ENCODE measurements at regions not wholly inside any gene's neighbourhood (a gene's known extent, or its start where the extent isn't known, plus 50 kb on each side); places are given as distances from the start of the nearest gene placed in this dataset.

GRCh38 chr5:124279146-124279876 lies 467.1 kb downstream of the ZNF608 start (continued):
- TF ChIP-seq SP1 (IDR thresholded peaks at IDR 0.05; ENCODE audit: low read depth, low read length): no peak
- no peak for TF ChIP-seq POLR2A (IDR thresholded peaks at IDR 0.05; ENCODE audit: control extremely low read depth in 1 of 2, low read depth in 2 of 2, low read length in 2 of 2)
- TF ChIP-seq, protein P1, sequence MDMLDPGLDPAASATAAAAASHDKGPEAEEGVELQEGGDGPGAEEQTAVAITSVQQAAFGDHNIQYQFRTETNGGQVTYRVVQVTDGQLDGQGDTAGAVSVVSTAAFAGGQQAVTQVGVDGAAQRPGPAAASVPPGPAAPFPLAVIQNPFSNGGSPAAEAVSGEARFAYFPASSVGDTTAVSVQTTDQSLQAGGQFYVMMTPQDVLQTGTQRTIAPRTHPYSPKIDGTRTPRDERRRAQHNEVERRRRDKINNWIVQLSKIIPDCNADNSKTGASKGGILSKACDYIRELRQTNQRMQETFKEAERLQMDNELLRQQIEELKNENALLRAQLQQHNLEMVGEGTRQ (IDR thresholded peaks at IDR 0.05; ENCODE audit: low read length): no peak
- TF ChIP-seq TAF7 (optimal IDR thresholded peaks at IDR 0.05; ENCODE audit: borderline replicate concordance, low read depth, low read length): no peak
- no peak for TF ChIP-seq EP300 (IDR thresholded peaks at IDR 0.05; ENCODE audit: borderline replicate concordance in 1 of 2, low read depth in 2 of 2, low read length in 2 of 2)

Measured in H1 (cell line).